Daoy (cell line): ENCODE measurements at regions not wholly inside any gene's neighbourhood (a gene's known extent, or its start where the extent isn't known, plus 50 kb on each side); places are given as distances from the start of the nearest gene placed in this dataset.

Experiments
- DNase-seq: peaks from one replicate; pipeline ENCODE4 v3.0.0-alpha.2; 2015; ENCODE audit warnings: low read depth

- DNase-seq: no peak
Measured at GRCh38 chr6:139643986-139644385, 269.5 kb upstream of the CITED2 start.

- no peak for DNase-seq
Measured at GRCh38 chr6:139642346-139642745, 267.9 kb upstream of the CITED2 start.

GRCh38 chr6:139641376-139641775 is 266.9 kb upstream of the CITED2 start:
- no peak for DNase-seq

GRCh38 chr6:139640921-139641320 is 266.5 kb upstream of the CITED2 start:
- DNase-seq: no peak

- no peak for DNase-seq
Measured at GRCh38 chr6:139640448-139640847, 266.0 kb upstream of the CITED2 start.

GRCh38 chr6:139639507-139639906 is 265.1 kb upstream of the CITED2 start:
- no peak for DNase-seq

GRCh38 chr6:139638179-139638941 is 263.9 kb upstream of the CITED2 start:
- no peak for DNase-seq

GRCh38 chr6:139637766-139638165 is 263.3 kb upstream of the CITED2 start:
- DNase-seq: no peak

GRCh38 chr6:139636391-139636790 is 261.9 kb upstream of the CITED2 start:
- no peak for DNase-seq

GRCh38 chr6:139635401-139636130 is 261.1 kb upstream of the CITED2 start:
- no peak for DNase-seq

GRCh38 chr6:139632840-139633239 is 258.4 kb upstream of the CITED2 start:
- DNase-seq: no peak

GRCh38 chr6:139628270-139628669 is 253.8 kb upstream of the CITED2 start:
- DNase-seq: no peak

GRCh38 chr6:139627091-139627490 is 252.6 kb upstream of the CITED2 start:
- DNase-seq: no peak

GRCh38 chr6:139625998-139626975 is 251.8 kb upstream of the CITED2 start:
- DNase-seq: no peak

GRCh38 chr6:139625081-139625939 is 250.9 kb upstream of the CITED2 start:
- no peak for DNase-seq

GRCh38 chr6:139623372-139623771 is 248.9 kb upstream of the CITED2 start:
- DNase-seq: no peak

GRCh38 chr6:139613496-139613895 is 239.0 kb upstream of the CITED2 start:
- DNase-seq: no peak

- DNase-seq: no peak
Measured at GRCh38 chr6:139612135-139612465, 237.7 kb upstream of the CITED2 start.

GRCh38 chr6:139611327-139612134 is 237.1 kb upstream of the CITED2 start:
- DNase-seq: no peak

- no peak for DNase-seq
Measured at GRCh38 chr6:139608466-139609261, 234.2 kb upstream of the CITED2 start.
